PC-3 (cell line): ENCODE measurements at regions not wholly inside any gene's neighbourhood (a gene's known extent, or its start where the extent isn't known, plus 50 kb on each side); places are given as distances from the start of the nearest gene placed in this dataset.
A peak's percentile ranks its signal among the peaks of the same experiment; 100 is the strongest.

ENCODE experiments used
- ATAC-seq: fragments of 200-7000 bp; cut with Tn5 transposase; 2 replicates; pipeline ENCODE4 v1.9.1; 2020; ENCODE audit warnings: mild to moderate bottlenecking, moderate library complexity
- BruUV-seq: library from RNA; stranded (reverse); fragments of 400-500 nt; replicated peaks from 2 replicates; lab custom pipeline; 2021; lab: Mats Ljungman, UMichigan
- CTCF ChIA-PET: fragments of 300-600 bp; sonication (Branson Sonifier 250); formaldehyde crosslinking; loops from one replicate; lab custom pipeline; 2022; ENCODE audit warnings: antibody characterized with exemption; lab: Charles Lee
- POLR2A ChIA-PET: fragments of 300-600 bp; sonication (Branson Sonifier 250); formaldehyde crosslinking; loops from one replicate; lab custom pipeline; 2022; ENCODE audit warnings: antibody characterized with exemption; ENCODE audit not compliant: unreplicated experiment; lab: Charles Lee
- DNase-seq: peaks from one replicate; pipeline ENCODE4 v3.0.0-alpha.2; 2015
- H2AFZ ChIP-seq: fragments of 300-600 bp; sonication (generic); 2 replicates; pipeline ENCODE4 v1.6.0; 2016; ENCODE audit warnings: antibody characterized with exemption, low read length
- H3F3A ChIP-seq: fragments of 300-600 bp; sonication (generic); one replicate; pipeline ENCODE4 v1.6.0; 2017; ENCODE audit warnings: antibody characterized with exemption, low read length, control low read depth, mild to moderate bottlenecking; ENCODE audit not compliant: unreplicated experiment
- H3K27ac ChIP-seq: fragments of 300-600 bp; sonication (generic); 2 replicates; pipeline ENCODE4 v1.5.1; 2016; ENCODE audit warnings: mild to moderate bottlenecking, low read length
- H3K27me3 ChIP-seq: fragments of 300-600 bp; sonication (generic); 2 replicates; pipeline ENCODE4 v1.6.1; 2016; ENCODE audit warnings: low read length, mixed read lengths
- H3K36me3 ChIP-seq: fragments of 300-600 bp; sonication (generic); 2 replicates; pipeline ENCODE4 v1.6.1; 2016; ENCODE audit warnings: low read depth, mixed run types, low read length, mixed read lengths
- H3K4me1 ChIP-seq: fragments of 300-600 bp; sonication (generic); 2 replicates; pipeline ENCODE4 v1.5.1; 2016; ENCODE audit warnings: low read length; ENCODE audit not compliant: insufficient read depth
- H3K4me2 ChIP-seq: fragments of 300-600 bp; sonication (generic); 2 replicates; pipeline ENCODE4 v1.6.0; 2016; ENCODE audit warnings: low read length
- H3K4me3 ChIP-seq: fragments of 300-600 bp; sonication (generic); 2 replicates; pipeline ENCODE4 v1.5.1; 2016; ENCODE audit warnings: mild to moderate bottlenecking, low read length, mixed read lengths
- H3K79me2 ChIP-seq: fragments of 300-600 bp; sonication (generic); 2 replicates; pipeline ENCODE4 v1.6.1; 2017; ENCODE audit warnings: low read length, mixed read lengths
- H3K9ac ChIP-seq: fragments of 300-600 bp; sonication (generic); 2 replicates; pipeline ENCODE4 v1.6.0; 2016; ENCODE audit warnings: mild to moderate bottlenecking, low read length
- H3K9me2 ChIP-seq: fragments of 300-600 bp; sonication (generic); replicated peaks from 2 replicates; pipeline ENCODE4 v1.6.1; 2016; ENCODE audit warnings: mixed run types, low read length, mixed read lengths
- H3K9me3 ChIP-seq: fragments of 300-600 bp; sonication (generic); 2 replicates; pipeline ENCODE4 v1.6.1; 2016; ENCODE audit warnings: low read length, mixed read lengths
- H4K20me1 ChIP-seq: fragments of 300-600 bp; sonication (generic); 2 replicates; pipeline ENCODE4 v1.6.1; 2016; ENCODE audit warnings: low read length, mixed read lengths
- EZH2 ChIP-seq: fragments of 300-600 bp; sonication (generic); IDR thresholded peaks from one replicate; pipeline ENCODE4 v1.6.1; 2017; ENCODE audit warnings: antibody characterized with exemption, mild to moderate bottlenecking, low read length; ENCODE audit not compliant: unreplicated experiment
- EZH2phosphoT487 ChIP-seq: fragments of 300-600 bp; sonication (generic); IDR thresholded peaks from 2 replicates; pipeline ENCODE4 v1.6.1; 2018; ENCODE audit warnings: mild to moderate bottlenecking, antibody characterized with exemption, low read length, borderline replicate concordance
- intact Hi-C: fragments of 100-400 bp; cut with micrococcal nuclease; formaldehyde crosslinking; loops from 2 replicates; pipeline ENCODE4 v1.9.0; 2023
- TF ChIP-seq, protein P1 (sequence below): fragments of 300-600 bp; sonication (generic); conservative IDR thresholded peaks from 2 replicates; pipeline ENCODE4 v1.5.1; 2017; ENCODE audit warnings: antibody characterized with exemption, low read depth, mild to moderate bottlenecking, low read length

GRCh38 chr4:37745946-37746345 lies 59.8 kb upstream of the RELL1 start:
- H3K4me2 ChIP-seq: no peak overlapping the region
- ChIA-PET CTCF (no interaction called here), POLR2A (no interaction called here)
- TF ChIP-seq EZH2: no peak
- TF ChIP-seq, protein P1, sequence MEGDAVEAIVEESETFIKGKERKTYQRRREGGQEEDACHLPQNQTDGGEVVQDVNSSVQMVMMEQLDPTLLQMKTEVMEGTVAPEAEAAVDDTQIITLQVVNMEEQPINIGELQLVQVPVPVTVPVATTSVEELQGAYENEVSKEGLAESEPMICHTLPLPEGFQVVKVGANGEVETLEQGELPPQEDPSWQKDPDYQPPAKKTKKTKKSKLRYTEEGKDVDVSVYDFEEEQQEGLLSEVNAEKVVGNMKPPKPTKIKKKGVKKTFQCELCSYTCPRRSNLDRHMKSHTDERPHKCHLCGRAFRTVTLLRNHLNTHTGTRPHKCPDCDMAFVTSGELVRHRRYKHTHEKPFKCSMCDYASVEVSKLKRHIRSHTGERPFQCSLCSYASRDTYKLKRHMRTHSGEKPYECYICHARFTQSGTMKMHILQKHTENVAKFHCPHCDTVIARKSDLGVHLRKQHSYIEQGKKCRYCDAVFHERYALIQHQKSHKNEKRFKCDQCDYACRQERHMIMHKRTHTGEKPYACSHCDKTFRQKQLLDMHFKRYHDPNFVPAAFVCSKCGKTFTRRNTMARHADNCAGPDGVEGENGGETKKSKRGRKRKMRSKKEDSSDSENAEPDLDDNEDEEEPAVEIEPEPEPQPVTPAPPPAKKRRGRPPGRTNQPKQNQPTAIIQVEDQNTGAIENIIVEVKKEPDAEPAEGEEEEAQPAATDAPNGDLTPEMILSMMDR: no peak
- no peak for TF ChIP-seq EZH2phosphoT487
- H4K20me1 ChIP-seq: no peaks in the 10 kb centered on the region
- intact Hi-C loops: no loop called here
- ATAC-seq: no peak
- no peak overlapping the region for H3K4me3 ChIP-seq
- no TSS peak for BruUV-seq
- H3F3A ChIP-seq: no peaks in the 10 kb centered on the region
- DNase-seq: no peak
- H3K9me2 ChIP-seq: no peaks in the 10 kb centered on the region
- H3K79me2 ChIP-seq: no peaks in the 10 kb centered on the region
- H3K36me3 ChIP-seq: no peaks in the 10 kb centered on the region
- H3K9ac ChIP-seq: no peak overlapping the region
- no peaks in the 10 kb centered on the region for H3K27me3 ChIP-seq
- no peak overlapping the region for H2AFZ ChIP-seq
- H3K4me1 ChIP-seq: peaks cover 5% of the 10 kb centered on the region; the same call in 1 of the 2 replicates
- H3K27ac ChIP-seq: no peak overlapping the region
- H3K9me3 ChIP-seq: no peaks in the 10 kb centered on the region

DNA sequence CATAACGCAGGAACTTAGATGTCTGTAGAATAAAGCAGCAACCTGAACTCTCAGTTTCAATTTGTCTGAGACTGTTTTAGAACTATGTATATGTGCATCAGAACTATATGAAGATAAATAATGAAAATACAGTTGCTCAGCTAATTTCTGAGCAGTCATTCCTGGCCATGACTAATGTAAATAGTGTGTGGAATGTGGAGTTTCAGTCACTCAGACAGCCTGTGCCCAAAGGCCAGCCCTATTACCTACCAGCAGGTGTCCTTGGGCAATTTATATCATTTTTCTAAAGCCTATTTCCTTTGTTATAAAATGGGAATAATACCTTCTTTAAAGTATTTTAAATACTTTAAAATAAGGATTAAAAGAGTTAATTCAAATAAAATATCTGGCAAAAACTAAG lies 56.0 kb upstream of the RELL1 start:
- no peaks in the 10 kb centered on the region for H3K9me2 ChIP-seq
- POLR2A ChIA-PET: no interaction called here
- peak; percentile 69 for ATAC-seq

GRCh38 chr4:37741564-37741963 lies 55.4 kb upstream of the RELL1 start:
- Histone ChIP-seq H3K27me3 (no peaks in the 10 kb centered on the region), H3K4me2 (no peak overlapping the region), H3K79me2 (no peaks in the 10 kb centered on the region), H3K36me3 (no peaks in the 10 kb centered on the region), H3K9me2 (no peaks in the 10 kb centered on the region), H3K4me3 (no peak overlapping the region), H3K27ac (no peak overlapping the region), H3F3A (no peaks in the 10 kb centered on the region), H3K9ac (no peak overlapping the region), H3K4me1 (peaks cover 5% of the 10 kb centered on the region; the same call in 1 of the 2 replicates), H3K9me3 (no peaks in the 10 kb centered on the region), H4K20me1 (no peaks in the 10 kb centered on the region), H2AFZ (no peak overlapping the region)
- no TSS peak for BruUV-seq
- ATAC-seq (no peak), DNase-seq (no peak)
- TF ChIP-seq EZH2: no peak
- no peak for TF ChIP-seq EZH2phosphoT487
- TF ChIP-seq, protein P1: no peak
- ChIA-PET CTCF (no interaction called here), POLR2A (no interaction called here)
- intact Hi-C loops: no loop called here

More for the DNA sequence above, 56.0 kb upstream of the RELL1 start:
- no peaks in the 10 kb centered on the region for H3K27me3 ChIP-seq
- CTCF ChIA-PET: no interaction called here
- H3K27ac ChIP-seq: no peak overlapping the region
- H3K79me2 ChIP-seq: no peaks in the 10 kb centered on the region
- no peaks in the 10 kb centered on the region for H4K20me1 ChIP-seq
- no peak overlapping the region for H3K4me2 ChIP-seq
- BruUV-seq: no TSS peak
- peak; percentile 66 for DNase-seq
- no peaks in the 10 kb centered on the region for H3K9me3 ChIP-seq
- no peaks in the 10 kb centered on the region for H3F3A ChIP-seq
- H3K4me3 ChIP-seq: no peak overlapping the region
- H3K4me1 ChIP-seq: peaks cover 5% of the 10 kb centered on the region; the same call in 1 of the 2 replicates
- H3K9ac ChIP-seq: no peak overlapping the region
- H3K36me3 ChIP-seq: no peaks in the 10 kb centered on the region
- TF ChIP-seq EZH2 (no peak), EZH2phosphoT487 (no peak)
- TF ChIP-seq, protein P1: no peak
- intact Hi-C loops: no loop called here
- no peak overlapping the region for H2AFZ ChIP-seq
